B cell (primary cell): ENCODE measurements at regions not wholly inside any gene's neighbourhood (a gene's known extent, or its start where the extent isn't known, plus 50 kb on each side); places are given as distances from the start of the nearest gene placed in this dataset.

Source experiments
- EZH2 ChIP-seq: IDR thresholded peaks from 2 replicates; pipeline ENCODE4 v1.6.1; 2012; ENCODE audit warnings: borderline replicate concordance, low read depth, mild to moderate bottlenecking, moderate library complexity, low read length; ENCODE audit not compliant: insufficient read depth, poor library complexity, severe bottlenecking
- TF ChIP-seq, protein P1 (sequence below): fragments of 200-600 bp; IDR thresholded peaks from one replicate; pipeline ENCODE4 v1.8.0; 2022; ENCODE audit warnings: antibody characterized with exemption, mild to moderate bottlenecking

DNA sequence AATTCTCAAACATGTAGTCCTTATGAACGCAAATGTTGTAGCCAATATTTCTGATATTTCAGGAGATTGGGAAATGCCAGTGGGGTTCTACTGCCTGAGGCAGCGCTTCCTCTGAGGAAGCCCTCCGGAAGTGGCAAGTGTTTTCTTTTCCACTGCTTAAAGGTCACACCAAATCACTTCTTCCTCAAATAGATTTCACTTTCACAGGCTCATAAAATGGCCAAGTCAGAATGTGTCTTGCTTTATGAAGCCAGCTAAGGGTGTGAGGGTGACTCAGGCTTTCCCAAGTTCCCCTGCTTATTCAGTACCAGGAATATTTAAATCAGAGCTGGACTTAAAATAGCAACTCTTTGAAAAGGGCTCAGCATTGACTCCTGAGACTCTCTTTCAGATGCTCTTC, 514.2 kb upstream of the DIPK2B start:
- TF ChIP-seq, protein P1, sequence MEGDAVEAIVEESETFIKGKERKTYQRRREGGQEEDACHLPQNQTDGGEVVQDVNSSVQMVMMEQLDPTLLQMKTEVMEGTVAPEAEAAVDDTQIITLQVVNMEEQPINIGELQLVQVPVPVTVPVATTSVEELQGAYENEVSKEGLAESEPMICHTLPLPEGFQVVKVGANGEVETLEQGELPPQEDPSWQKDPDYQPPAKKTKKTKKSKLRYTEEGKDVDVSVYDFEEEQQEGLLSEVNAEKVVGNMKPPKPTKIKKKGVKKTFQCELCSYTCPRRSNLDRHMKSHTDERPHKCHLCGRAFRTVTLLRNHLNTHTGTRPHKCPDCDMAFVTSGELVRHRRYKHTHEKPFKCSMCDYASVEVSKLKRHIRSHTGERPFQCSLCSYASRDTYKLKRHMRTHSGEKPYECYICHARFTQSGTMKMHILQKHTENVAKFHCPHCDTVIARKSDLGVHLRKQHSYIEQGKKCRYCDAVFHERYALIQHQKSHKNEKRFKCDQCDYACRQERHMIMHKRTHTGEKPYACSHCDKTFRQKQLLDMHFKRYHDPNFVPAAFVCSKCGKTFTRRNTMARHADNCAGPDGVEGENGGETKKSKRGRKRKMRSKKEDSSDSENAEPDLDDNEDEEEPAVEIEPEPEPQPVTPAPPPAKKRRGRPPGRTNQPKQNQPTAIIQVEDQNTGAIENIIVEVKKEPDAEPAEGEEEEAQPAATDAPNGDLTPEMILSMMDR: no peak
- TF ChIP-seq EZH2: no peak
